Mesendoderm (in vitro differentiated cells): ENCODE measurements at regions not wholly inside any gene's neighbourhood (a gene's known extent, or its start where the extent isn't known, plus 50 kb on each side); places are given as distances from the start of the nearest gene placed in this dataset.
"Not testable (repeated sequence)": the region's sequence is repeated elsewhere in the genome, so short reads cannot be mapped to it uniquely, and the experiment has no call there.

Experiments
- DNase-seq: peaks from one replicate; pipeline ENCODE4 v3.0.0; 2013
- H2AK5ac ChIP-seq: 2 replicates; pipeline ENCODE4 v1.6.1; 2013; ENCODE audit warnings: low read length, inconsistent platforms
- H2BK120ac ChIP-seq: 2 replicates; pipeline ENCODE4 v1.6.1; 2013; ENCODE audit warnings: low read depth, mild to moderate bottlenecking, low read length, moderate library complexity, mixed read lengths
- H2BK15ac ChIP-seq: replicated peaks from 2 replicates; pipeline ENCODE4 v1.6.1; 2013; ENCODE audit warnings: low read depth, mild to moderate bottlenecking, moderate library complexity
- H2BK5ac ChIP-seq: 2 replicates; pipeline ENCODE4 v1.6.1; 2013; ENCODE audit warnings: low read length, inconsistent platforms
- H3K18ac ChIP-seq: 2 replicates; pipeline ENCODE4 v1.6.1; 2013; ENCODE audit warnings: mild to moderate bottlenecking, low read length, mixed read lengths
- H3K23ac ChIP-seq: one replicate; pipeline ENCODE4 v1.6.1; 2013; ENCODE audit warnings: low read length
- H3K27ac ChIP-seq: 2 replicates; pipeline ENCODE4 v1.5.1; 2013; ENCODE audit warnings: low read depth, mild to moderate bottlenecking, inconsistent platforms, low read length, moderate library complexity
- H3K27me3 ChIP-seq: 2 replicates; pipeline ENCODE4 v1.6.1; 2013; ENCODE audit warnings: low read length, control low read depth, mild to moderate bottlenecking, inconsistent platforms; ENCODE audit not compliant: insufficient read depth, poor library complexity
- H3K36me3 ChIP-seq: 2 replicates; pipeline ENCODE4 v1.6.1; 2013; ENCODE audit warnings: low read length, inconsistent platforms; ENCODE audit not compliant: control insufficient read depth, insufficient read depth
- H3K4ac ChIP-seq: one replicate; pipeline ENCODE4 v1.6.1; 2013; ENCODE audit warnings: low read depth, mild to moderate bottlenecking, low read length, moderate library complexity
- H3K4me1 ChIP-seq: 2 replicates; pipeline ENCODE4 v1.6.1; 2013; ENCODE audit warnings: low read depth, low read length, inconsistent platforms; ENCODE audit not compliant: control insufficient read depth
- H3K4me2 ChIP-seq: 2 replicates; pipeline ENCODE4 v1.6.1; 2013; ENCODE audit warnings: low read length
- H3K4me3 ChIP-seq: 2 replicates; pipeline ENCODE4 v1.5.1; 2013; ENCODE audit warnings: mild to moderate bottlenecking, low read length
- H3K56ac ChIP-seq: one replicate; pipeline ENCODE4 v1.6.1; 2013; ENCODE audit warnings: low read length
- H3K79me1 ChIP-seq: 2 replicates; pipeline ENCODE4 v1.6.1; 2013; ENCODE audit warnings: low read length, inconsistent platforms
- H3K79me2 ChIP-seq: 2 replicates; pipeline ENCODE4 v1.6.1; 2013; ENCODE audit warnings: mild to moderate bottlenecking, low read length; ENCODE audit not compliant: control insufficient read depth, insufficient read depth
- H3K9ac ChIP-seq: 2 replicates; pipeline ENCODE4 v1.6.1; 2013; ENCODE audit warnings: low read length, inconsistent platforms
- H4K5ac ChIP-seq: one replicate; pipeline ENCODE4 v1.6.1; 2013; ENCODE audit warnings: low read length
- H4K8ac ChIP-seq: one replicate; pipeline ENCODE4 v1.6.1; 2013; ENCODE audit warnings: low read depth, mild to moderate bottlenecking, control low read depth, low read length, moderate library complexity
- WGBS: extraction: QIAGEN DNeasy Blood & Tissue Kit; methylation state at CpG from one replicate; pipeline ENCODE4 v1.1.7; 2013; ENCODE audit warnings: low lambda C conversion rate, missing lambda C conversion rate; ENCODE audit not compliant: insufficient coverage; ENCODE audit errors: extremely low coverage; 5-methylcytosine and 5-hydroxymethylcytosine counted together

DNA sequence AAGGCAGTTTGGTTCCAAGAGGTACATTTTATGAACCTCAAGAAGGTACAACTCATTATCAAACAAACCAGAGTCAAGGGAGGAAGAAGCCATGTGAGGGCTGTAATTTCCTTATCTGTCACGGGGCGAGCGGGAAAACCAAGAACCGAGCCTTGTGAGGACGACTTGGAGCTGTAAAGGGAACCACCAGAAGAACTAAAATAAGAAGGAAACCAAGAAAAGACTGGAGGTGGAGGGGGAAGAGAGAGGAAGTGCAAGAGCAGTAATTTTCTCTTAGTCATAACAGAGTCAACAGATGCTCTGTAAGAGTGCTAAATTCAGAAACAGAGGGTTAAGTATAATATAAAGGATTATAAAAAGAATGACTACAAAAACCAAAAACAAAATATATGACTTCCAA is 127.1 kb downstream of the DIRAS2 start:
- Histone ChIP-seq H3K79me1 (no peaks in the 10 kb centered on the region), H3K27me3 (no peaks in the 10 kb centered on the region), H3K9ac (no peak overlapping the region), H2BK15ac (no peak overlapping the region), H4K5ac (no peak overlapping the region), H2AK5ac (no peak overlapping the region), H3K4me3 (no peak overlapping the region), H3K4me2 (no peak overlapping the region), H3K79me2 (no peaks in the 10 kb centered on the region), H3K27ac (no peak overlapping the region), H3K18ac (no peak overlapping the region), H2BK5ac (no peak overlapping the region), H3K23ac (no peak overlapping the region), H3K4ac (no peak overlapping the region), H3K36me3 (no peaks in the 10 kb centered on the region), H2BK120ac (no peak overlapping the region), H3K4me1 (peaks cover 10% of the 10 kb centered on the region), H4K8ac (no peak overlapping the region), H3K56ac (no peak overlapping the region)
- DNase-seq = no peak
- WGBS = no CpG with 5 or more reads among the region's 5 CpGs

DNA sequence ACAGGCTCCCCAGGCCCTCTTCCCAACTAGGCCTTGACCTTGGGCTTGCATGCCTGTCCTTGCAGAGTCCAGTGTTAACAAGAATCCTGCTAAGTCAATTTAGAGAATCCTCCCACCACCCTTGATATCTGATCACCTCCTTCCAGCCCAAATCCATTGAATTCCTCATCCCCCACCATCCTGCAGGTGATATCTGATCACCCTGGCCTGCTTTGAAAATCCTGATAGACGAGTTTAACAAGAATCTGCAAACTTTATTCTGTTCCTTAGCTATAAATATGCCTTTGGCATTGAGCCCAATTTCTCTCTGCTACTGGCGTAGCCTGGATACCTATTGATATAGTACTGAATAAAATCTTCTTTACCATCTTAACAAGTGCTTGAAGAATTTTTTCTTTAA is 125.5 kb downstream of the DIRAS2 start:
- H3K4me2 ChIP-seq = no peak overlapping the region
- no peak overlapping the region for H3K18ac ChIP-seq
- H3K56ac ChIP-seq = no peak overlapping the region
- peaks cover 10% of the 10 kb centered on the region for H3K4me1 ChIP-seq
- peak; percentile 67 for DNase-seq
- H3K27me3 ChIP-seq = no peaks in the 10 kb centered on the region
- no peak overlapping the region for H4K8ac ChIP-seq
- no peaks in the 10 kb centered on the region for H3K36me3 ChIP-seq
- H4K5ac ChIP-seq = no peak overlapping the region
- H2AK5ac ChIP-seq = no peak overlapping the region
- H3K4ac ChIP-seq = no peak overlapping the region
- H3K9ac ChIP-seq = no peak overlapping the region
- H2BK15ac ChIP-seq = no peak overlapping the region
- no peak overlapping the region for H2BK120ac ChIP-seq
- no peaks in the 10 kb centered on the region for H3K79me2 ChIP-seq
- no peak overlapping the region for H2BK5ac ChIP-seq
- H3K23ac ChIP-seq = no peak overlapping the region
- no peak overlapping the region for H3K27ac ChIP-seq
- no peaks in the 10 kb centered on the region for H3K79me1 ChIP-seq
- WGBS = no CpG with 5 or more reads among the region's 2 CpGs
- H3K4me3 ChIP-seq = no peak overlapping the region

DNA sequence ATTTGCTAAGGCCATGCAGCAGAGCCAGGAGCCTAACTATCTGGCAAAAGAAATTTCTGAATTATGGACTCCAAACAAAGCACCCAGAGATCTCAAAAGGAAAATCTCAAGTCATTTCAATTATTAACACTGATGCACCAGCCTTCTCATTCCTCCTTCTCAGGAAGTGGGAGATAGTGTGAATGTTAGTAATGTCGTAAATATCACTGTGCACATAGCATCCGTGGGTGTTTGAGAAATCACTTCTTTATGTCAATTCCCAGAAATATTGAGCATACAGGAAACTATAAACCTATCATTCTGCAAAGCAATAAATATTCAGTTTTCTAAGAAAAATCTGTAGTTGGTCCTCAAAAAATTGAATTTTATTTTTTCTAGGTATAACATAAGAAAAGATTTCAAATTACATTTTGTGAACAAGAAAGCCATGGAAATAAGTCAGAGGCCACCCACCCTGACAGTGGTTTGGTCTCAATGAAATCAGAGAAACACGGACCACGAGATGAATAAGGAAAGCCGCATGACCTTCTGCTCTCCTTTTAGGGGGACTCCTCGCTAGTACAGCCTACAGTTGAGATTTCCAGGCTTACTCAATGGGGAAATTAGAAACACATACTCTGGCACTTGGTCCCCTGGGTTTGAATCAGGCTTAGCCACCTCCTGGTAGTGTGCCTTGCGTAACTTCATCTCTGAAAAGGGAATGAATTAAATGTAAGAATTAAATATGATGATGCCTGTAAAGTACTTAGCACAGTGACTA is 120.6 kb downstream of the DIRAS2 start:
- peak overlapping the region; percentile 18 for H3K18ac ChIP-seq
- H2BK5ac ChIP-seq = no peak overlapping the region
- no peak overlapping the region for H2BK120ac ChIP-seq
- no peak overlapping the region for H3K9ac ChIP-seq
- WGBS = no CpG with 5 or more reads among the region's 7 CpGs
- no peak for DNase-seq
- no peak overlapping the region for H4K8ac ChIP-seq
- H3K36me3 ChIP-seq = no peaks in the 10 kb centered on the region
- no peak overlapping the region for H3K56ac ChIP-seq
- no peak overlapping the region for H3K4ac ChIP-seq
- H3K4me3 ChIP-seq = no peak overlapping the region
- no peaks in the 10 kb centered on the region for H3K79me2 ChIP-seq
- H3K79me1 ChIP-seq = no peaks in the 10 kb centered on the region
- no peak overlapping the region for H3K23ac ChIP-seq
- H3K4me2 ChIP-seq = no peak overlapping the region
- peak overlapping the region; percentile 57 for H2BK15ac ChIP-seq
- H3K27ac ChIP-seq = no peak overlapping the region
- no peak overlapping the region for H2AK5ac ChIP-seq
- no peak overlapping the region for H4K5ac ChIP-seq
- no peaks in the 10 kb centered on the region for H3K27me3 ChIP-seq
- H3K4me1 ChIP-seq = peaks cover 8% of the 10 kb centered on the region

DNA sequence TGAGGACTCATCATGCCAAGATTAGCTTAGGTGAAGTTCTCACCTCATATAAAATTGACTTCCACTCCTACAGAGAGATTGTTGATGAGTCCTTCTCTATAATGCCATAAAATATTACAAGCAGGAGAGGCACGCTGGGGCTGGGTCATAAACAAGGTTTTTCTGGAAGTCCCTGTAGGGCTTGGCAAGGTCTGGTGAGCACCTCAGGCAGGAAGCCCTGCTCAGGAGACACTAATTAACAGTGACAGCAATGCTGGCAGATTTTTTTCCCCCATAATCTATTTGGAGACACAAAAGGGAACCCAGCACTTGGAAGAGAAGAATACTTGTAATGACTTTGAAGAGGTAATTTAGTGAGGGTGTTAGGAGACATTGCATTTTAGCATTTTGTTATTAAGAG is 118.7 kb downstream of the DIRAS2 start:
- H3K27ac ChIP-seq = no peak overlapping the region
- no peaks in the 10 kb centered on the region for H3K79me1 ChIP-seq
- no peaks in the 10 kb centered on the region for H3K27me3 ChIP-seq
- H3K56ac ChIP-seq = no peak overlapping the region
- H3K23ac ChIP-seq = no peak overlapping the region
- H2BK120ac ChIP-seq = no peak overlapping the region
- DNase-seq = no peak
- H3K36me3 ChIP-seq = no peaks in the 10 kb centered on the region
- no peak overlapping the region for H3K4ac ChIP-seq
- H2AK5ac ChIP-seq = no peak overlapping the region
- H4K8ac ChIP-seq = no peak overlapping the region
- no peak overlapping the region for H4K5ac ChIP-seq
- H2BK15ac ChIP-seq = no peak overlapping the region
- no peaks in the 10 kb centered on the region for H3K79me2 ChIP-seq
- no peak overlapping the region for H3K4me3 ChIP-seq
- no CpG with 5 or more reads among the region's 1 CpG for WGBS
- H3K9ac ChIP-seq = no peak overlapping the region
- H3K4me2 ChIP-seq = no peak overlapping the region
- no peak overlapping the region for H3K18ac ChIP-seq
- peaks cover 2% of the 10 kb centered on the region for H3K4me1 ChIP-seq
- no peak overlapping the region for H2BK5ac ChIP-seq

DNA sequence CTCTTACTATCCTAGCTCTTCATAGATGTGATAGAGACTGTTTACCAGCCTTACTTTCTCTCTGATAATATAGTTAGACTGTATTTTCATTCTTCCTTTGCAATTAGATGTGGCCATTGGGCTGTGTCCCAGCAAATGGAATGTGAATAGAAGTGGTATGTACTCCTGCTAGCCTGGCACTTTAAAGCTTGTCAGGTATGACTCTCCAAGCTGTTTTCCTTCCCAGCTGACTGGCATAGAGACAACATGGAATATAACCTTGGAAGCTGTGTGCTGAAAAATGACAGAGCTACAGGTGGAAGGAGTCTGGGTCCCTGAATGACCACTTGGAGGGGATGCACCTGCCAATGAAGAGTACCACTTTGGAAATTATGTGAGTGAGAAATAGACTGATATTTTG is 116.2 kb downstream of the DIRAS2 start:
- Histone ChIP-seq H3K27ac (no peak overlapping the region), H4K8ac (no peak overlapping the region)

DNA sequence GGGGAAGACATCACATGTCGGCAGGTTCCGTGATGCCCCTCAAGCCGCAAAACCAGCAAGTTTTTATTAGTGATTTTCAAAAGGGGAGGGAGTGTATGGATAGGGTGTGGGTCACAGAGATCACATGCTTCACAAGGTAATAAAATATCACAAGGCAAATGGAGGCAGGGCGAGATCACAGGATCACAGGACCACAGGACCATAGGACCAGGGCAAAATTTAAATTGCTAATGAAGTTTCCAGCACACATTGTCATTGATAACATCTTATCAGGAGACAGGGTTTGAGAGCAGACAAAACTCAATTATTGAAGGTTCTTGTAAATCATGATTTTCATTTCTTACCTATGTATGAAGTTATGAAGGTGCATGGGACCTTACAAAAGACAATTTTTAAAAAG is 106.5 kb downstream of the DIRAS2 start:
- H3K79me2 ChIP-seq, H3K23ac ChIP-seq, H3K4me1 ChIP-seq, H3K4me3 ChIP-seq, H2AK5ac ChIP-seq, H3K4me2 ChIP-seq, H3K27me3 ChIP-seq, H4K8ac ChIP-seq, H2BK15ac ChIP-seq, H2BK5ac ChIP-seq, H3K56ac ChIP-seq, H3K27ac ChIP-seq, H4K5ac ChIP-seq, H3K36me3 ChIP-seq, H3K18ac ChIP-seq, H3K79me1 ChIP-seq, H3K4ac ChIP-seq, H3K9ac ChIP-seq, H2BK120ac ChIP-seq: not testable (repeated sequence)
- no CpG with 5 or more reads among the region's 4 CpGs for WGBS
- peak; percentile 74 for DNase-seq

More for the DNA sequence above, 116.2 kb downstream of the DIRAS2 start:
- DNase-seq = no peak
- peaks cover 2% of the 10 kb centered on the region for H3K4me1 ChIP-seq
- H2BK15ac ChIP-seq = no peak overlapping the region
- H3K23ac ChIP-seq = no peak overlapping the region
- H2BK5ac ChIP-seq = no peak overlapping the region
- H3K18ac ChIP-seq = no peak overlapping the region
- no peaks in the 10 kb centered on the region for H3K27me3 ChIP-seq
- no peaks in the 10 kb centered on the region for H3K36me3 ChIP-seq
- no peak overlapping the region for H3K4me3 ChIP-seq
- no peak overlapping the region for H2BK120ac ChIP-seq
- H4K5ac ChIP-seq = no peak overlapping the region
- no peaks in the 10 kb centered on the region for H3K79me1 ChIP-seq
- H3K56ac ChIP-seq = no peak overlapping the region
- no peak overlapping the region for H3K4ac ChIP-seq
- no peak overlapping the region for H2AK5ac ChIP-seq
- no peaks in the 10 kb centered on the region for H3K79me2 ChIP-seq
- no peak overlapping the region for H3K4me2 ChIP-seq
- no peak overlapping the region for H3K9ac ChIP-seq
